GM23248 (cell line): ENCODE measurements at regions not wholly inside any gene's neighbourhood (a gene's known extent, or its start where the extent isn't known, plus 50 kb on each side); places are given as distances from the start of the nearest gene placed in this dataset.

Experiments used
- EZH2 ChIP-seq: fragments of 200-600 bp; sonication (generic); IDR thresholded peaks from 2 replicates; pipeline ENCODE4 v1.6.1; 2018; ENCODE audit warnings: antibody characterized with exemption, mild to moderate bottlenecking; ENCODE audit not compliant: insufficient read depth, poor library complexity, severe bottlenecking
- EZH2phosphoT487 ChIP-seq: fragments of 200-600 bp; sonication (generic); IDR thresholded peaks from 2 replicates; pipeline ENCODE4 v1.6.1; 2018; ENCODE audit warnings: antibody characterized with exemption, moderate library complexity, mild to moderate bottlenecking, low read depth; ENCODE audit not compliant: insufficient read depth

GRCh38 chr5:7250004-7250403 is 145.9 kb upstream of the ADCY2 start:
- TF ChIP-seq EZH2 = no peak
- no peak for TF ChIP-seq EZH2phosphoT487
